DND-41 (cell line): ENCODE measurements at regions not wholly inside any gene's neighbourhood (a gene's known extent, or its start where the extent isn't known, plus 50 kb on each side); places are given as distances from the start of the nearest gene placed in this dataset.

Experiments used
- ATAC-seq: fragments of 200-7000 bp; cut with Tn5 transposase; 3 replicates; pipeline ENCODE4 v1.9.1; 2021; ENCODE audit warnings: low read depth; ENCODE audit not compliant: insufficient read depth
- DNase-seq: peaks from one replicate; pipeline ENCODE4 v3.0.0-alpha.2; 2020
- H2AFZ ChIP-seq: 2 replicates; pipeline ENCODE4 v1.6.0; 2012; ENCODE audit warnings: low read depth, low read length
- H3K27ac ChIP-seq: 2 replicates; pipeline ENCODE4 v1.5.1; 2012; ENCODE audit warnings: low read length, inconsistent platforms
- H3K27me3 ChIP-seq: fragments of 200-600 bp; sonication (generic); 2 replicates; pipeline ENCODE4 v1.6.0; 2012; ENCODE audit warnings: low read length, mild to moderate bottlenecking, inconsistent platforms; ENCODE audit not compliant: insufficient read depth, poor library complexity
- H3K36me3 ChIP-seq: 2 replicates; pipeline ENCODE4 v1.5.1; 2012; ENCODE audit warnings: low read length, inconsistent platforms; ENCODE audit not compliant: insufficient read depth
- H3K4me1 ChIP-seq: 2 replicates; pipeline ENCODE4 v1.5.1; 2012; ENCODE audit warnings: mild to moderate bottlenecking, low read length; ENCODE audit not compliant: insufficient read depth
- H3K4me2 ChIP-seq: 2 replicates; pipeline ENCODE4 v1.6.0; 2012; ENCODE audit warnings: mild to moderate bottlenecking, moderate library complexity, low read length, inconsistent platforms; ENCODE audit not compliant: insufficient read depth
- H3K4me3 ChIP-seq, 2 experiments: fragments of 200-600 bp in 1 of 2; shearing (Covaris generic) in 1 of 2; 2 replicates each; pipeline ENCODE4 v1.5.1; 2012 to 2016; ENCODE audit warnings: inconsistent platforms in 2 of 2, low read length in 2 of 2, mild to moderate bottlenecking in 2 of 2, low read depth in 1 of 2, moderate library complexity in 1 of 2
- H3K79me2 ChIP-seq: 2 replicates; pipeline ENCODE4 v1.6.0; 2012; ENCODE audit warnings: low read length, inconsistent platforms; ENCODE audit not compliant: insufficient read depth
- H3K9ac ChIP-seq: 2 replicates; pipeline ENCODE4 v1.6.0; 2012; ENCODE audit warnings: low read depth, mild to moderate bottlenecking, inconsistent platforms, low read length, moderate library complexity
- H3K9me3 ChIP-seq: 2 replicates; pipeline ENCODE4 v1.5.1; 2012; ENCODE audit warnings: low read length, moderate library complexity, mild to moderate bottlenecking, inconsistent platforms; ENCODE audit not compliant: insufficient read depth, severe bottlenecking
- H4K20me1 ChIP-seq: 2 replicates; pipeline ENCODE4 v1.6.0; 2012; ENCODE audit warnings: low read length; ENCODE audit not compliant: insufficient read depth
- EZH2 ChIP-seq: IDR thresholded peaks from 3 replicates; pipeline ENCODE4 v1.6.1; 2012; ENCODE audit warnings: borderline replicate concordance, low read depth, mild to moderate bottlenecking, moderate library complexity, low read length, inconsistent platforms; ENCODE audit not compliant: severe bottlenecking
- TF ChIP-seq, protein P1 (sequence below): IDR thresholded peaks from 2 replicates; pipeline ENCODE4 v1.5.1; 2012; ENCODE audit warnings: borderline replicate concordance, low read length, moderate library complexity, mild to moderate bottlenecking; ENCODE audit not compliant: poor library complexity, severe bottlenecking; ENCODE audit errors: extremely low read depth

GRCh38 chr4:71270901-71271300 lies 67.9 kb upstream of the SLC4A4 start:
- Histone ChIP-seq H3K36me3 (no peaks in the 10 kb centered on the region), H3K4me1 (no peaks in the 10 kb centered on the region), H3K79me2 (no peaks in the 10 kb centered on the region), H3K27ac (no peak overlapping the region), H3K4me3 (no peak overlapping the region), H3K9ac (no peak overlapping the region), H3K27me3 (no peaks in the 10 kb centered on the region), H4K20me1 (no peaks in the 10 kb centered on the region), H3K9me3 (no peaks in the 10 kb centered on the region), H3K4me2 (no peak overlapping the region), H2AFZ (no peak overlapping the region)
- TF ChIP-seq EZH2: no peak
- TF ChIP-seq, protein P1, sequence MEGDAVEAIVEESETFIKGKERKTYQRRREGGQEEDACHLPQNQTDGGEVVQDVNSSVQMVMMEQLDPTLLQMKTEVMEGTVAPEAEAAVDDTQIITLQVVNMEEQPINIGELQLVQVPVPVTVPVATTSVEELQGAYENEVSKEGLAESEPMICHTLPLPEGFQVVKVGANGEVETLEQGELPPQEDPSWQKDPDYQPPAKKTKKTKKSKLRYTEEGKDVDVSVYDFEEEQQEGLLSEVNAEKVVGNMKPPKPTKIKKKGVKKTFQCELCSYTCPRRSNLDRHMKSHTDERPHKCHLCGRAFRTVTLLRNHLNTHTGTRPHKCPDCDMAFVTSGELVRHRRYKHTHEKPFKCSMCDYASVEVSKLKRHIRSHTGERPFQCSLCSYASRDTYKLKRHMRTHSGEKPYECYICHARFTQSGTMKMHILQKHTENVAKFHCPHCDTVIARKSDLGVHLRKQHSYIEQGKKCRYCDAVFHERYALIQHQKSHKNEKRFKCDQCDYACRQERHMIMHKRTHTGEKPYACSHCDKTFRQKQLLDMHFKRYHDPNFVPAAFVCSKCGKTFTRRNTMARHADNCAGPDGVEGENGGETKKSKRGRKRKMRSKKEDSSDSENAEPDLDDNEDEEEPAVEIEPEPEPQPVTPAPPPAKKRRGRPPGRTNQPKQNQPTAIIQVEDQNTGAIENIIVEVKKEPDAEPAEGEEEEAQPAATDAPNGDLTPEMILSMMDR: peak; percentile 54
- ATAC-seq (peak; percentile 59), DNase-seq (peak; percentile 21)

DNA sequence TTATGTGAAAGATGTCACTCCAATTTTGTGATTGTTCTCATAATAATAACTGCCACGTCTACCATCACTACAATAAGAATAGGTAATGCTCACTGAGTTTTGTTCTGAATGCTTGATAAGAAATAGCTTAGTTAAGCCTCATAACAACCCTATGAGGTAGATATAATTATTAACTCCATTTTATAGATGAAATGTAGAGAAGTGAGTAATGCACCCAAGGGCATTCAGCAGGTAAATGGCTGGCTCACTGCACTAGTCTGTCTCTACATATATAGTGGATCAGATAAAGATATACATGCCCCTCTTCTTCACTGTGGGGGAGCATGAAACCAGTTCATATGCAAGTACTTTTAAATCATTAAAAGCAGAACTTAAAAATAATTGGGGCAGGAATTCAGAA lies 65.8 kb upstream of the SLC4A4 start:
- TF ChIP-seq, protein P1: no peak
- no peak for TF ChIP-seq EZH2
- DNase-seq (no peak), ATAC-seq (no peak)

DNA sequence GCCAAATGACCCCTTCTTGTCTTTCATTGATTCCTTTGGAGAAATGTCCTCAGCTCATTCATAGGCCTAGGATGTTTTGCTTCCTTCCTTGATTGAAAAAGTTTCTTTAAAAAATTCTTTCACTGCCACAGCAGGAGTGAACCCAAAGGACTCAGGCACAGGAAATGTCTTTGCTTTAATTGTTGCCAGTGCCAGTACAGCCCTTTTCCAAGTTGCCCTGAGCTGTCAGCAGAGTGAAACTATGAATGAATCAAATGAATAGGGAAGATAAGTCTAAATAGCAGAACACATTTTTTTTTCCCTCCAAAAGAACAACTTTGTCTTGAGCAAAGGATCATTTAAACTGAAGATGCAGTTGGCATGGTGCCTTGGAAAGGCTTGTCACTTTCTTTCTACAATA lies 63.8 kb upstream of the SLC4A4 start:
- Histone ChIP-seq H3K79me2 (no peaks in the 10 kb centered on the region), H2AFZ (no peak overlapping the region), H3K9ac (no peak overlapping the region), H3K27me3 (no peaks in the 10 kb centered on the region), H4K20me1 (no peaks in the 10 kb centered on the region), H3K36me3 (no peaks in the 10 kb centered on the region), H3K9me3 (no peaks in the 10 kb centered on the region), H3K27ac (no peak overlapping the region), H3K4me1 (no peaks in the 10 kb centered on the region), H3K4me3 (no peak overlapping the region), H3K4me2 (no peak overlapping the region)
- no peak for TF ChIP-seq EZH2
- TF ChIP-seq, protein P1: no peak
- DNase-seq (no peak), ATAC-seq (peak; percentile 33; the same call in 1 of the 3 replicates)

More for the DNA sequence above, 65.8 kb upstream of the SLC4A4 start:
- Histone ChIP-seq H3K9me3 (no peaks in the 10 kb centered on the region), H2AFZ (no peak overlapping the region), H3K4me3 (no peak overlapping the region), H3K9ac (no peak overlapping the region), H3K27me3 (no peaks in the 10 kb centered on the region), H3K79me2 (no peaks in the 10 kb centered on the region), H3K4me2 (no peak overlapping the region), H3K36me3 (no peaks in the 10 kb centered on the region), H3K27ac (no peak overlapping the region), H4K20me1 (no peaks in the 10 kb centered on the region), H3K4me1 (no peaks in the 10 kb centered on the region)

- ATAC-seq (no peak), DNase-seq (no peak)
- TF ChIP-seq EZH2: no peak
- TF ChIP-seq, protein P1: no peak
- Histone ChIP-seq H3K4me2 (no peak overlapping the region), H3K27me3 (no peaks in the 10 kb centered on the region), H3K9me3 (no peaks in the 10 kb centered on the region), H3K27ac (no peak overlapping the region), H4K20me1 (no peaks in the 10 kb centered on the region), H3K4me3 (no peak overlapping the region), H2AFZ (no peak overlapping the region), H3K4me1 (no peaks in the 10 kb centered on the region), H3K9ac (no peak overlapping the region), H3K79me2 (no peaks in the 10 kb centered on the region), H3K36me3 (no peaks in the 10 kb centered on the region)
These were observed 63.2 kb upstream of the SLC4A4 start for GRCh38 chr4:71275570-71275969.
